ENCODE measurements at regions not wholly inside any gene's neighbourhood (a gene's known extent, or its start where the extent isn't known, plus 50 kb on each side); places are given as distances from the start of the nearest gene placed in this dataset.

DNA sequence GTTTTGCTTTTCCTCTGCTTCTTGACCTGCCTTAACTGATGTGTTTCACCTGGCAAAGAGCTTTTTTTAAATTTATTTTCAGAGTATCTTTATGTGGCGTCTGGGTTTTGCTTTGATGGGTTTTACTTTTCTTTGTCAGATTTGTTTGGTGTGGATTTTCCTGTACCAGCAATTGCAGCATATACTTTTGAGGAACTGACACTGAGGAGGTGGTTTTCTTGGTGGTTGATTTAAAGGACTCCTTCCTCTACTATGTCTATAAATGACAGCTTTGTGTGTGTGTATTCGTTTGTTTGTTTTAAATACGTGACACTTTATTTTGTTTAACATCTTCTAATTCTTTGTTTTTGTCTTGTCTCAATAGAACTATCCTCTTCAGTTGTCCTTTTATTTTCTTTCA lies 1071.9 kb upstream of the ARRDC3 start:
- TF ChIP-seq, protein P1, sequence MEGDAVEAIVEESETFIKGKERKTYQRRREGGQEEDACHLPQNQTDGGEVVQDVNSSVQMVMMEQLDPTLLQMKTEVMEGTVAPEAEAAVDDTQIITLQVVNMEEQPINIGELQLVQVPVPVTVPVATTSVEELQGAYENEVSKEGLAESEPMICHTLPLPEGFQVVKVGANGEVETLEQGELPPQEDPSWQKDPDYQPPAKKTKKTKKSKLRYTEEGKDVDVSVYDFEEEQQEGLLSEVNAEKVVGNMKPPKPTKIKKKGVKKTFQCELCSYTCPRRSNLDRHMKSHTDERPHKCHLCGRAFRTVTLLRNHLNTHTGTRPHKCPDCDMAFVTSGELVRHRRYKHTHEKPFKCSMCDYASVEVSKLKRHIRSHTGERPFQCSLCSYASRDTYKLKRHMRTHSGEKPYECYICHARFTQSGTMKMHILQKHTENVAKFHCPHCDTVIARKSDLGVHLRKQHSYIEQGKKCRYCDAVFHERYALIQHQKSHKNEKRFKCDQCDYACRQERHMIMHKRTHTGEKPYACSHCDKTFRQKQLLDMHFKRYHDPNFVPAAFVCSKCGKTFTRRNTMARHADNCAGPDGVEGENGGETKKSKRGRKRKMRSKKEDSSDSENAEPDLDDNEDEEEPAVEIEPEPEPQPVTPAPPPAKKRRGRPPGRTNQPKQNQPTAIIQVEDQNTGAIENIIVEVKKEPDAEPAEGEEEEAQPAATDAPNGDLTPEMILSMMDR (IDR thresholded peaks at IDR 0.05; ENCODE audit: low read length): no peak
- no peak for TF ChIP-seq EZH2 (IDR thresholded peaks at IDR 0.05; ENCODE audit: borderline replicate concordance, low read length)

Data from OCI-LY1 (cell line).